Cerebellar cortex (tissue), 1 donor: ENCODE measurements at regions not wholly inside any gene's neighbourhood (a gene's known extent, or its start where the extent isn't known, plus 50 kb on each side); places are given as distances from the start of the nearest gene placed in this dataset.

Source experiments
- DNase-seq: peaks from one replicate; pipeline ENCODE4 v3.0.0-alpha.2; 2015; ENCODE audit warnings: low spot score

GRCh38 chr3:104750581-104750980 lies 616.1 kb upstream of the ALCAM start:
- no peak for DNase-seq

DNA sequence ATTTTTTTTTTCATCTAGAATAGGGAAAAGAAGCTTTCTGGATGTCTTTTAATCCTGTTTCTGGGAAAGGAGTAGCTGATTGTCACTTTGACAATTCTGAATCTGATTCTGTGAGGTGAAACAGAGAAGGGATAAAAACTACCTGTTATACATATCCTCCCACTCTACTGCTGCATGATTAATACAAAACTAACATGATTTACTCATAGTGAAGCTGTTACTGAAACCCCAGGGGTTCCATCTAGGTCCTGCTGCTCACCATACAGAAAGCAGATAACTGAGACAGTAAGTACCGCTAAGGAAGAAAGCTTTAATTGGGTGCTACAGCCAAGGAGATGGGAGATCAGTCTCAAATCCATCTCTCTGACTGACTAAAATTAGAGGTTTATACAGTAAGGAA lies 610.9 kb upstream of the ALCAM start:
- no peak for DNase-seq

GRCh38 chr3:104763007-104763406 lies 603.7 kb upstream of the ALCAM start:
- DNase-seq = no peak

GRCh38 chr3:104764496-104764895 lies 602.2 kb upstream of the ALCAM start:
- no peak for DNase-seq

GRCh38 chr3:104768886-104769285 lies 597.8 kb upstream of the ALCAM start:
- DNase-seq = no peak

DNA sequence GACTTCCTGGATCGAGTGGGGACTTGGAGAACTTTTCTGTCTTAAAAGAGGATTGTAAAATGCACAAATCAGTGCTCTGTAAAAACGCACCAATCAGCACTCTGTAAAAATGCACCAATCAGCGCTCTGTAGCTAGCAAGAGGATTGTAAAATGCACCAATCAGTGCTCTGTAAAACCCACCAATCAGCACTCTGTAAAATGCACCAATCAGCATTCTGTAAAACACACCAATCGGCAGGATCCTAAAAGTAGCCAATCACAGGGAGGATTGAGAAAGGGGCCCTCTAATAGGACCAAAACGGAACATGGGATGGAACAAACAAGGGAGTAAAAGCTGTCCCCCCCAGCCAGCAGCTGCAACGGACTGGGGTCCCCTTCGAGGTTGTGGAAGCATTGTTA lies 587.4 kb upstream of the ALCAM start:
- no peak for DNase-seq

GRCh38 chr3:104781112-104781511 lies 585.6 kb upstream of the ALCAM start:
- no peak for DNase-seq

DNA sequence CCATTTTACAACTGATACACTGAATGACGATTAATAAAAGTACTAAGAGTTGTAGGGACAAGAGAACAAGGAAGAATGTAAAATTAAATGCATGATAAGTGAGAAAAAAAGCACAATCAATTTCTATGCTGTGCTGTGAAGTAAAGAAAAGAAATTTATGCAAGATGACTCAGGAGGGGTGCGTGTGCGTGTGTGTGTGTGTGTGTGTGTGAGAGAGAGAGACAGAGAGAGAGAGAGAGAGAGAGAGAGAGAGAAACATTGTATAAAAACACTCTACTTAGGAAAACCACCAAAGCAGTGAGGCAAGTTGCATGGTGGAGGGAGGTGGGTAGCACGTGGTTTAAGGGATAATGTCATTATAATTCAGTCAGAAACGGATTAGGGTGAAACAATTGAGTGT lies 580.8 kb upstream of the ALCAM start:
- DNase-seq = no peak

GRCh38 chr3:104787306-104787705 lies 579.4 kb upstream of the ALCAM start:
- no peak for DNase-seq

DNA sequence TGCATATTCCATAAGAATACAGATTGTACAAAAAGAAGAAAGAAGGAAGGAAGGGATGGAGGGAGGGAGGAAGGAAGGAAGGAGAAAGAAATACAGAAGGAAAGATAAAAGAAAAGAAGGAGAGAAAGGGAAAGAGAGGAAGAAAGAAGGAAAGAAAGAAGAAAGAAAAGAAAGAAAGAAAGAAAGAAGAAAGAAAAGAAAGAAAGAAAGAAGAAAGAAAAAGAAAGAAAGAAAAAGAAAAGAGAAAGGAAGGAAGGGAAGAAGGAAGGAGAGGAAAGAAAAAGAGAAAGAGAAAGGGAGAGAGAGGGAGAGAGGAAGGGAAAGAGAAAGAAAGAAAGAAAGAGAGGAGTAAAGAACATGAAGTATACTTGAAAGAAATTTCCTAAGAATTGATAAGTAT lies 577.9 kb upstream of the ALCAM start:
- DNase-seq = no peak

DNA sequence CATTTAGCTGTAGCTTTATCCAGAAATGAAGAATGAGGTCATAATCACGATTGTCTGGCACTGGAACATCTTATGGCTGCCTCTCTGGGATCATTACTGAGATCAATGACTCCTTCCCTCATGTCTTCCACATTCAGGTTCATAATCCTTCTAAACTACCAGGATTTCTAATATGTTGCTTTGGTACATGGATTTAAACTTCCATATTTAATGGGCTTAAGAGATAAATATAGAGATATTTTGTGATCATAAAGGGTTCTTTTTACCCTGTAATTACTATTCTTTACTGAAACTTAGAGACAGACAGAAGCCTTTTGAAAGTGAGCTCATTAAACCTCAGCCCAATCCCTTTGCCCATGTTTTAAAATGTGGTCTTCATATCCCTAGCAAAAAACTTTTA lies 575.4 kb upstream of the ALCAM start:
- DNase-seq = no peak

DNA sequence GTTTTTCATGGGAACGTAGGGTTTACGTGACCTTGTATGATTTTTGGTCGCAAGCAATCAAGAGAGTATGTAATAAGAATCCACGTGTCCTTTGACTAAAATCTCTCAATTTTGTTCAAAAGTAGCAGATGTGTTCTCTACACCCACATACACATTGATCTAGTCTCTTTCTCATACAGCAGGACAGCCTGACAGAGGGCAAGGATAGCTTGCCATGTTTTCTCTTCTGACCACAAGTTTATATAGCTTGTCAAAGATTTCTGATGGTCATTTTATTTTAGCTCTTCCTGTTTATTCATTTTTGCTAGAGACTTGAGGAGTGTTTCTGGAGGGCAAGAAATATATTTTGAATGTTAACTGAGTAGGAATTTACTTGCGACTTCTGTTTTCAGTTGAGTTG lies 570.2 kb upstream of the ALCAM start:
- no peak for DNase-seq

DNA sequence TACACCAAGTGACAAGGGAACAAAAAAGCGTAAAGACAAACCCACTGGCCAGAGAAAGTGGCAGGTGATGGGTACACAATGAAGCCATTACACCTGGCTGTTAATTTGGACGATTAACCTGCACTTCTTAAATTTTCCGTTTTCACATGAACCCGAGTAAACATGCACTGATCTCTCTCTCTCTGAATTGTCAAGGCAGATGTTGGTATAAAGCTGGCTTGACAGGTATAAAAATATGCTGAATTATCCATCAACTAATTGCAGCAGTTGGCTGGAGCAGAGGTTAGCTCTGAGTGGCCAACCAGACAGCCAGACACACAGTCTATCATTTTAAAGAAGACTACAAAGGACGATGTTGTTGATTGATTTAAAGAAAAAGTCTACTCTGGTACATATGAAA lies 561.7 kb upstream of the ALCAM start:
- DNase-seq = no peak

- no peak for DNase-seq
These were observed 561.2 kb upstream of the ALCAM start for GRCh38 chr3:104805508-104805907.

GRCh38 chr3:104810896-104811295 lies 555.8 kb upstream of the ALCAM start:
- DNase-seq = no peak

GRCh38 chr3:104816008-104816407 lies 550.7 kb upstream of the ALCAM start:
- no peak for DNase-seq

- DNase-seq = no peak
These were observed 550.0 kb upstream of the ALCAM start for GRCh38 chr3:104816716-104817115.

GRCh38 chr3:104819333-104819732 lies 547.4 kb upstream of the ALCAM start:
- no peak for DNase-seq

- DNase-seq = no peak
These were observed 545.8 kb upstream of the ALCAM start for GRCh38 chr3:104820959-104821358.

GRCh38 chr3:104825116-104825515 lies 541.6 kb upstream of the ALCAM start:
- no peak for DNase-seq

DNA sequence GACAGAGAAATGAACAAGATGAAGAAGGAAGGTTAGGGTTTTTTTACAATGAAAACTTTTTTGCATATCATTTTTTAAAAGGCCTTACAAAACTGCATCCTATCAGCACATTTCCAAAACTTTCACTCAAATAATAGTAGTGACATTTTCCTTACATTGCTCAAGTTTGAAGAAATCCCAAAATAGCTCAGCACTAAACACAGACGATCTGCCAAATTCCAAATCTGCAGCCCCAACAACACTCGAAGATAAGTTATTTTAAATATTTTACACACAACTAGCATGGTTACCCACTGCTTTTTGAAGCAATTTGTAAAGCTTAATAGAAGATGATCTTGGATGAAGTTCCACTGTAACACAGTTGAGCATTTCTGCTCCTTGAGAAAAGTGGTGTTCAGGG lies 535.6 kb upstream of the ALCAM start:
- no peak for DNase-seq

DNA sequence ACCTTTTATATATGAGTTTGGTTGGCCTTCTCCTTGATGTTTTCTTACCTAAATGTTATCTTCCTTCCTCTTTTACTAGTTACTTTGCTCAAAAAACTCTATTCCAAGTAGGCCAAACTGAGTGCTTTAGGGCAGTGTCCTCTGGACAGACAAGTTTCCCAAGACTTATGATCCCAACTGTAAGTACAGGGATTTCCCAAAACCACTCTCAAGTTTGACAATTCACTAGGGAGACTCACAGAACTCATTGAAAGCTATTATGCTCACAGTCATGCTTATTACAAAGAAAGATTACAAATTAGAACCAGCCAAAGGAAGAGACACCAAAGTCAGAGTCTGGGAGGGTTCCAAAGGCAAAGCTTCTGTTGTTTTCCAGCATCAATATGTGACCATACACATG lies 534.2 kb upstream of the ALCAM start:
- DNase-seq = no peak

- no peak for DNase-seq
These were observed 531.3 kb upstream of the ALCAM start for GRCh38 chr3:104835376-104835775.

DNA sequence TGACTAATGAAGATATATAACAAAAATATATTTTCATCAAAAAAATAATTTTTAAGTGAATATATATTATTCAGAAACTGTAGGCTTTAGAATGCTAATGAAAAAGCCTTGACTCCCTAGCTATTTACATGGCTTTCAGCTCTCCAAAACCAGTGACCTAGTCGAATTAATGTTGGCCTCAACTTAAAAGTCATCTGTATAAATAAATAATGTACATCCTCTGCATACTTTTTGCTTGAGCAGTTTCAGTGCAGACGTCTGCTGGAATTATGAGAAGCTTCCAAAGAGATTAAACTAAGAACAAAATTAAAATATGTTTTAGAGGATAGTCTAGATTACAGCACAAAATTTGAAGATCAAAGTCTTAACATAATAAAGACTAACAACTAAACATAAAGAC lies 520.4 kb upstream of the ALCAM start:
- DNase-seq = no peak

DNA sequence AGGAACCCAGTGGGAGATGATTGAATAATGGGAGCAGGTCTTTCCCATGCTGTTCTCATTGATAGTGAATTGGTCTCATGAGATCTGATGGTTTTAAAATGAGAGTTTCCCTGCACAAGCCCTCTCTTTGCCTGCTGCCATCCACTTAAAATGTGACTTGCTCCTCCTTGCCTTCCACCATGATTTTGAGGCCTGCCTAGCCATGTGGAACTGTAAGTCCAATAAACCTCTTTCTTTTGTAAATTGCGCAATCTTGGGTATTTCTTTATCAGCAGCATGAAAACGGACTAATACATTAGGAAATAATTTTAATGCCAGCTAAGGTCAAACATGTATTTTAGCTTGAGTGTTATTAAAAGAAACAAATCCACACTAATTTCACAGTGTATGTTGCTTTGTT lies 517.6 kb upstream of the ALCAM start:
- no peak for DNase-seq
